Suppressor macrophage (primary cell): ENCODE measurements at regions not wholly inside any gene's neighbourhood (a gene's known extent, or its start where the extent isn't known, plus 50 kb on each side); places are given as distances from the start of the nearest gene placed in this dataset.
"Not testable (repeated sequence)": the region's sequence is repeated elsewhere in the genome, so short reads cannot be mapped to it uniquely, and the experiment has no call there.

Experiments
- DNase-seq, 4 experiments: peaks; one replicate each; pipeline ENCODE4 v3.0.0-alpha.2; 2020 to 2022

- DNase-seq = no peak
These were observed 56.7 kb downstream of the P2RY1 start for GRCh38 chr3:152891678-152892077.

GRCh38 chr3:152892446-152892845 is 57.5 kb downstream of the P2RY1 start:
- DNase-seq = no peak

- DNase-seq = no peak
These were observed 58.7 kb downstream of the P2RY1 start for GRCh38 chr3:152893647-152894046.

GRCh38 chr3:152899306-152899705 is 64.4 kb downstream of the P2RY1 start:
- DNase-seq = no peak

GRCh38 chr3:152902141-152902669 is 67.3 kb downstream of the P2RY1 start:
- peak; percentile 6 to 44 (median 30) for DNase-seq

GRCh38 chr3:152905631-152906030 is 70.7 kb downstream of the P2RY1 start:
- no peak for DNase-seq

GRCh38 chr3:152909180-152909883 is 74.4 kb downstream of the P2RY1 start:
- peak in 1 of 4 experiments; percentile 3 for DNase-seq

- peak in 2 of 4 experiments; percentile 4 to 7 for DNase-seq
These were observed 75.3 kb downstream of the P2RY1 start for GRCh38 chr3:152910211-152910610.

- no peak for DNase-seq
These were observed 76.0 kb downstream of the P2RY1 start for GRCh38 chr3:152910966-152911365.

GRCh38 chr3:152914743-152915142 is 79.8 kb downstream of the P2RY1 start:
- DNase-seq = not testable (repeated sequence)

GRCh38 chr3:152915695-152916094 is 80.8 kb downstream of the P2RY1 start:
- no peak for DNase-seq

- DNase-seq = no peak
These were observed 81.9 kb downstream of the P2RY1 start for GRCh38 chr3:152916753-152917279.

GRCh38 chr3:152921351-152921750 is 86.4 kb downstream of the P2RY1 start:
- DNase-seq = no peak

GRCh38 chr3:152922554-152922953 is 87.6 kb downstream of the P2RY1 start:
- DNase-seq = no peak

GRCh38 chr3:152927131-152927530 is 92.2 kb downstream of the P2RY1 start:
- DNase-seq = no peak

GRCh38 chr3:152930516-152930915 is 95.6 kb downstream of the P2RY1 start:
- no peak for DNase-seq

- peak in 1 of 4 experiments; percentile 13 for DNase-seq
These were observed 102.3 kb downstream of the P2RY1 start for GRCh38 chr3:152937234-152937633.

GRCh38 chr3:152938974-152939636 is 104.2 kb downstream of the P2RY1 start:
- DNase-seq = no peak

GRCh38 chr3:152941859-152942258 is 106.9 kb downstream of the P2RY1 start:
- DNase-seq = no peak

GRCh38 chr3:152942366-152942765 is 107.4 kb downstream of the P2RY1 start:
- DNase-seq = no peak

- no peak for DNase-seq
These were observed 108.7 kb downstream of the P2RY1 start for GRCh38 chr3:152943645-152944044.

- DNase-seq = no peak
These were observed 109.7 kb downstream of the P2RY1 start for GRCh38 chr3:152944671-152945070.

GRCh38 chr3:152945556-152945955 is 110.6 kb downstream of the P2RY1 start:
- no peak for DNase-seq

GRCh38 chr3:152957491-152957890 is 122.6 kb downstream of the P2RY1 start:
- no peak for DNase-seq
